ENCODE measurements at regions not wholly inside any gene's neighbourhood (a gene's known extent, or its start where the extent isn't known, plus 50 kb on each side); places are given as distances from the start of the nearest gene placed in this dataset.
"Not testable (repeated sequence)": the region's sequence is repeated elsewhere in the genome, so short reads cannot be mapped to it uniquely, and the experiment has no call there.

- DNase-seq, result no peak
These were observed 150.5 kb upstream of the DDIT4L start for GRCh38 chr4:100340512-100341485.

- DNase-seq, result no peak
These were observed 149.6 kb upstream of the DDIT4L start for GRCh38 chr4:100339870-100340269.

- not testable (repeated sequence) for DNase-seq
These were observed 143.2 kb upstream of the DDIT4L start for GRCh38 chr4:100333491-100333890.

GRCh38 chr4:100317032-100317864 lies 127.0 kb upstream of the DDIT4L start:
- no peak for DNase-seq

- DNase-seq, result no peak
These were observed 123.8 kb upstream of the DDIT4L start for GRCh38 chr4:100314057-100314456.

- DNase-seq, result no peak
These were observed 122.5 kb upstream of the DDIT4L start for GRCh38 chr4:100312615-100313350.

- peak; percentile 71 to 73 for DNase-seq
These were observed 120.9 kb upstream of the DDIT4L start for GRCh38 chr4:100311181-100311580.

GRCh38 chr4:100306018-100306417 lies 115.8 kb upstream of the DDIT4L start:
- no peak for DNase-seq

- no peak for DNase-seq
These were observed 112.1 kb upstream of the DDIT4L start for GRCh38 chr4:100302061-100303026.

GRCh38 chr4:100299046-100299840 lies 109.0 kb upstream of the DDIT4L start:
- DNase-seq, result no peak

- DNase-seq, result no peak
These were observed 105.5 kb upstream of the DDIT4L start for GRCh38 chr4:100295792-100296191.

GRCh38 chr4:100294356-100294755 lies 104.1 kb upstream of the DDIT4L start:
- no peak for DNase-seq

GRCh38 chr4:100290585-100290984 lies 100.3 kb upstream of the DDIT4L start:
- DNase-seq, result no peak

GRCh38 chr4:100289946-100290345 lies 99.7 kb upstream of the DDIT4L start:
- DNase-seq, result no peak

- no peak for DNase-seq
These were observed 99.2 kb upstream of the DDIT4L start for GRCh38 chr4:100289530-100289888.

GRCh38 chr4:100288811-100289529 lies 98.7 kb upstream of the DDIT4L start:
- peak; percentile 34 to 40 for DNase-seq

- DNase-seq, result no peak
These were observed 97.9 kb upstream of the DDIT4L start for GRCh38 chr4:100288161-100288560.

GRCh38 chr4:100287534-100287933 lies 97.3 kb upstream of the DDIT4L start:
- no peak for DNase-seq

GRCh38 chr4:100286636-100287035 lies 96.4 kb upstream of the DDIT4L start:
- no peak for DNase-seq

GRCh38 chr4:100285121-100285520 lies 94.9 kb upstream of the DDIT4L start:
- no peak for DNase-seq
